GM21390 (cell line): ENCODE measurements at regions not wholly inside any gene's neighbourhood (a gene's known extent, or its start where the extent isn't known, plus 50 kb on each side); places are given as distances from the start of the nearest gene placed in this dataset.
A peak's percentile ranks its signal among the peaks of the same experiment; 100 is the strongest.

Experiments
- ATAC-seq: cut with Tn5 transposase; IDR thresholded peaks from one replicate; pipeline ENCODE4 v1.9.1; 2021; ENCODE audit not compliant: unreplicated experiment

DNA sequence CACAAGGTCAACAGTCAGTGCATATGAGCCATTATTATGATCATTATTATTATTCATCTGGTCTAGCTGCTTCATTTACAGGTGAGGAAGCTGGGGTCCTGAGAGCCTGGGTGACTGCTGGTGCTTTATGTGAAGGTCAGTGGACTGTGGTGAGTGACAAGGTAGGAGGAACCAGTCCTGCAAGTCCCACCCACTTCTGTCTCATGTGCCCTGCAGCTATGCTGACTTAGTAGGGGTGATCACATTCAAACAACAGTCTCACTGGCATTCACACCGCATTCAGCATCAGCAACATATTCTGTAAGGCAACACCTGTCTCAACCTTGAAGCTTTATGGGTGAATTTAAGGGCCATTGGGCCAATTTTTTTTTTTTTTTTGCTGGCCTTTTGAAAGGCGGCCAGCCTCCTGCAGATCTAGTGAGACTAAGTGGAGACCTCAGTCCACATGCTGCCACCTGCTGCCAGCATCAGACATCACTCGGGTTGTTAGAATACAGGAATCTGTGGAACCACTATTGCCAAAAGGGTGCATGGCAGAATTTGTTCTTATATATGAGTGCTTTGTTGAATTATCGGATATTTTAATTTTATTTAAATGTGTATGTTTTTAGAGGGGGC lies 59.9 kb upstream of the CACNA1E start:
- ATAC-seq, result no peak

DNA sequence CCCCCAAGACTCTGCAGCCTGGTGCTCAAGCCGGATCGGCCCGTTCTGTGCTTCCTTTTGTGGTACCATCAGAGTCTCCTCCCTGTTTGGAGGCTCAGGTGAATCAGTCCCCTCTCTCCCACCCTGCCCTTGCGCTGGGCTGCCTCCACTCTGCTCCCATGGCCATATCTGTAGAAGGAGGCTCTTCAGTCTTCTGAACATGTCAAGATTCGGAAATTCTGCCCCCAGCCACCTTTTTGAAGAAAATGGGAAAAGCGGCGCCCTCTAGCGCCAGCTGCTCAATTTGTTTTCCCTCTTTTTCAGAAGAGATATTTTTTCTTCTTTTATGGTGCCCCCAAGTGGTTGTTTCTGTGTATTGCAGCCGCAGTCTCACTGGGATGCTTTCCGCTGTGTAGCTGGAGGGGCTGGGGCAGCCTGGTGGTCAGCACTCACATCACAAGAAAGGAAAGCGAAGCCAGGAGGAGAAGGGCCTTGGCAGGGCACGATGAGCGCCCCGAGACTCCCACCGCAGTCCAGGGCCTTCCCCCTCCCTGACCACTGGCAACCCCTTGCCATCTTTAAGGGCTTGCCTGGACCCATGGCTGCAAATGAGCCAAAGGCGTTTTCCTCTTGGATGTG lies 58.4 kb upstream of the CACNA1E start:
- ATAC-seq, result peak; percentile 46

DNA sequence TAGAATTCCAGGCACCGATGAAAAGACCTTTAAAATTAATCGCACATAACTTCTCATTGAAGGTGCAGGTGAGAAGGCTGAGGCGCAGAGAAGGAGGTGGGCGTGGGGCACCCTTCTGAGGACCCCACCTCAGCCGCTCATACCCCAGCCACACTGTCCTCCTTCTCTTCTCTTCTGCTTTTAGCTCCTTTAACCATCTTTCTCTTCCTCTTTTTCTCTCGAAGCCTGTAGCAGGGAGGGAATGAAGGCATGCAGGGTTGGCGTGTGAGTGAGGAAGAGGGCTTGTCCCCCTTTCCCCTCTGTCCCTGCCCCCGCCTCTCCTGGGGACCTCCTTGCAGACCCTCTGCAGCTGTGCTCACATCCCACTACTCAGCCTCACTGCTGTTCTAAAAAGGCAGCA lies 57.8 kb upstream of the CACNA1E start:
- ATAC-seq, result no peak

DNA sequence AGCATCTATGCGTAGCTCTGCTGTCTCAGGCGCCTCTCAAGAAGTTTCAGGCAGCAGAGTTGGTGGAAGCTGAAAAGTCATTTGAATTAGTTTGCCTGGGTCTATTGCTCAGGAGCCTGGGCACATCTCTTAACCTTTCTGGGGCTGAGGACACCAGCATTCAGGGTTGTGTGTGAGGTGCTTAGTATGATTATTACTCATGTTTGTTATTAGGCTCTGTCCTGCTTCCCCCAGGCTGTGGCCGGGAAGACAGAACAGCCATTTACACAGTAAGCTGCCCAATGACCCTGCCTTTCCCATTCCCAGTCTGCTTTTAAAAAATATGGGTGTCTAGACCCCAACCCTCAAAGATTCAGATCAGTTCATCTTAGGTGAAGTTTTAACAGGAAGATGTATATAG lies 53.9 kb upstream of the CACNA1E start:
- no peak for ATAC-seq

DNA sequence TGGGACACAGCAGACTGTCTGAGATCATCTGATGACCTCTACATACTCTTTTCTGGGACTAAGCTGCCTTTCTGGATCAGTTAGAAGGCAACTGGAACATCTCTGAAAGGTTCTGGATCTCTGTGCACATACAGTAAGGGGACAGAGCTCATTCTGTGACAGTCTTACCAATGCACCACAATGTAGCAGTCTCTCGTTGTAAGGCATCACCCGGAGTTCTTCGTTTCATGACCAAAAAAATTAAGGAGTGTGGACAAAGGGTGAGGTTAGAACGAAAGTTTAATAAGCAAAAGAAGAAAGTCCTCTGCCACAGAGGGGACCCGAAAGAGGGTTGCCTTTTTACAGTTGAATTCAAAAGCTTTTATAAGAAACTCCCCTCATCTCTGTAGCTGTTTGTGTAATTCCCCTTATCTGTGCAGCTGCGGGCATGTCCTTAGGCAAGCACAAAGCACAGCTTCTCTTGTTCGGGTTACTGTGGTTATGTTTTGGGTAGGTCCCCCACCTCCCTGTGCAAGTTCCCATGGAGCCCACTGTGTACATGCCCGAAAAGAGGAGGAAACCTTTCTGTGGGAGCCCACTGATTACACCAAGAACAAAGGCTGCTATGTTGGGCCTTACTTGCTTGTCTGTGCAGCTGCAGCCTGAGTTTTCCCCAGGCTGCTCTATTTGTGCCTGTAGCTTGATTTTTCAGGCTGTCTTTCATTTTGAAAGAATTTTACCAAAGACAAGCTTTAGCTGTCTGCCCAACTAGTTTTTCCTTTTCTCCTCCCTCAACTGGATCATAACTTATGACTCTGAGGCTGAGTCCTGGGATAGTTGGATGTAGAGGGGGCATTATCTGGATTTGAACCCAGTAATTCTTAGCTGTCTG lies 53.1 kb upstream of the CACNA1E start:
- peak; percentile 70 for ATAC-seq
